RWPE1 (cell line): ENCODE measurements at regions not wholly inside any gene's neighbourhood (a gene's known extent, or its start where the extent isn't known, plus 50 kb on each side); places are given as distances from the start of the nearest gene placed in this dataset.

Source experiments
- CTCF ChIA-PET: fragments of 350-600 bp; sonication (Branson Sonifier 250); formaldehyde crosslinking; extraction: SDS; loops from one replicate; lab custom pipeline; 2021; lab: Yijun Ruan, JAX
- POLR2A ChIA-PET: fragments of 400-600 bp; formaldehyde crosslinking; extraction: SDS; loops from one replicate; lab custom pipeline; 2020; ENCODE audit warnings: antibody characterized with exemption; ENCODE audit not compliant: low non-redundant PET; lab: Yijun Ruan, JAX
- DNase-seq: peaks from one replicate; pipeline ENCODE4 v3.0.0; 2012; ENCODE audit warnings: low spot score
- H3K27ac ChIP-seq: fragments of 450-650 bp; 2 replicates; pipeline ENCODE4 v1.5.1; 2017
- CTCF ChIP-seq: fragments of 450-650 bp; conservative IDR thresholded peaks from 2 replicates; pipeline ENCODE4 v1.5.1; 2017; ENCODE audit warnings: low read depth, mild to moderate bottlenecking

GRCh38 chr9:89996116-89996515 is 391.3 kb downstream of the GADD45G start:
- no peak for DNase-seq
- TF ChIP-seq CTCF: no peak
- H3K27ac ChIP-seq: no peak overlapping the region
- ChIA-PET CTCF (interaction anchor here (0.9 kb wide), 1 partner anchor 393 kb away, joined by 4 read pairs; no protein-coding TSS in a partner anchor), POLR2A (no interaction called here)

- no peak for TF ChIP-seq CTCF
- ChIA-PET POLR2A (no interaction called here), CTCF (no interaction called here)
- H3K27ac ChIP-seq: no peak overlapping the region
- DNase-seq: no peak
These were observed 392.0 kb downstream of the GADD45G start for GRCh38 chr9:89996773-89997172.

- DNase-seq: no peak
- CTCF ChIA-PET: interaction anchor here (2.7 kb wide), 1 partner anchor 395 kb away, joined by 14 read pairs; no protein-coding TSS in a partner anchor
- H3K27ac ChIP-seq: no peak overlapping the region
- POLR2A ChIA-PET: no interaction called here
- TF ChIP-seq CTCF: no peak
These were observed 393.8 kb downstream of the GADD45G start for GRCh38 chr9:89998633-89999032.

GRCh38 chr9:89999176-89999533 is 394.3 kb downstream of the GADD45G start:
- DNase-seq: peak; percentile 72
- H3K27ac ChIP-seq: no peak overlapping the region
- POLR2A ChIA-PET: no interaction called here

GRCh38 chr9:89999534-90000370 is 394.9 kb downstream of the GADD45G start:
- CTCF ChIA-PET: interaction anchor here (0.6 to 2.7 kb wide), 3 partner anchors 93 to 396 kb away, joined by 4 to 14 read pairs (median 4); no protein-coding TSS in a partner anchor
- DNase-seq: no peak

More at GRCh38 chr9:89999176-89999533, 394.3 kb downstream of the GADD45G start:
- CTCF ChIA-PET: interaction anchor here (0.6 to 2.7 kb wide), 3 partner anchors 94 to 396 kb away, joined by 4 to 14 read pairs (median 4); no protein-coding TSS in a partner anchor
- TF ChIP-seq CTCF: no peak

More at GRCh38 chr9:89999534-90000370, 394.9 kb downstream of the GADD45G start:
- TF ChIP-seq CTCF: no peak
- H3K27ac ChIP-seq: 0 out of 2 replicates have a peak overlapping the region, but pooled peaks have one; percentile 0
- POLR2A ChIA-PET: no interaction called here
